ENCODE measurements at regions not wholly inside any gene's neighbourhood (a gene's known extent, or its start where the extent isn't known, plus 50 kb on each side); places are given as distances from the start of the nearest gene placed in this dataset.

GRCh38 chr7:156060925-156061324 is 248.7 kb upstream of the SHH start:
- Histone ChIP-seq H3K9ac (ENCODE audit: low read depth in 1 of 2, low read length in 2 of 2) (no peak overlapping the region), H3K4me1 (ENCODE audit: control insufficient read depth in 4 of 4, insufficient read depth in 4 of 4, low read length in 3 of 4) (no peaks in the 10 kb centered on the region), H3K27me3 (ENCODE audit: control insufficient read depth in 4 of 4, insufficient read depth in 4 of 4, low read length in 3 of 4) (no peaks in the 10 kb centered on the region), H3K27ac (ENCODE audit: low read depth in 1 of 2, low read length in 2 of 2) (no peak overlapping the region), H3K4me3 (ENCODE audit: low read depth in 1 of 3, low read length in 3 of 3) (no peak overlapping the region), H3K9me3 (ENCODE audit: control insufficient read depth in 4 of 4, low read length in 3 of 4) (no peaks in the 10 kb centered on the region), H3K36me3 (ENCODE audit: control insufficient read depth in 4 of 4, insufficient read depth in 3 of 4, low read depth in 1 of 4, low read length in 3 of 4) (no peaks in the 10 kb centered on the region)
- 84% methylated on average over 15 of the region's 15 CpGs for WGBS
- no peak for TF ChIP-seq FOXA2 (IDR thresholded peaks at IDR 0.05)
- no peak for TF ChIP-seq HNF4G (IDR thresholded peaks at IDR 0.05)
- TF ChIP-seq GABPA (IDR thresholded peaks at IDR 0.05 in 1 of 2, conservative IDR thresholded peaks at IDR 0.05 in 1 of 2), result no peak
- no peak for TF ChIP-seq NR2F2 (IDR thresholded peaks at IDR 0.05)
- no peak for TF ChIP-seq ATF3 (IDR thresholded peaks at IDR 0.05)
- TF ChIP-seq YY1 (IDR thresholded peaks at IDR 0.05), result no peak
- TF ChIP-seq CTCF (IDR thresholded peaks at IDR 0.05; ENCODE audit: low read depth, low read length, missing input control), result no peak
- no peak for TF ChIP-seq JUND (IDR thresholded peaks at IDR 0.05)
- TF ChIP-seq FOXA1 (IDR thresholded peaks at IDR 0.05), result no peak
- no peak for TF ChIP-seq RAD21 (IDR thresholded peaks at IDR 0.05)
- no peak for TF ChIP-seq SP1 (IDR thresholded peaks at IDR 0.05)
- no peak for TF ChIP-seq HNF4A (conservative IDR thresholded peaks at IDR 0.05)
- TF ChIP-seq ZBTB33 (IDR thresholded peaks at IDR 0.05), result no peak
- DNase-seq (ENCODE audit: low spot score), result no peak

GRCh38 chr7:156059369-156059768 is 247.1 kb upstream of the SHH start:
- Histone ChIP-seq H3K4me3 (ENCODE audit: low read depth in 1 of 3, low read length in 3 of 3) (no peak overlapping the region), H3K36me3 (ENCODE audit: control insufficient read depth in 4 of 4, insufficient read depth in 3 of 4, low read depth in 1 of 4, low read length in 3 of 4) (no peaks in the 10 kb centered on the region)
- DNase-seq (ENCODE audit: low spot score), result no peak

More at GRCh38 chr7:156059369-156059768, 247.1 kb upstream of the SHH start:
- Histone ChIP-seq H3K9ac (ENCODE audit: low read depth in 1 of 2, low read length in 2 of 2) (no peak overlapping the region), H3K27me3 (ENCODE audit: control insufficient read depth in 4 of 4, insufficient read depth in 4 of 4, low read length in 3 of 4) (no peaks in the 10 kb centered on the region), H3K27ac (ENCODE audit: low read depth in 1 of 2, low read length in 2 of 2) (no peak overlapping the region), H3K9me3 (ENCODE audit: control insufficient read depth in 4 of 4, low read length in 3 of 4) (no peaks in the 10 kb centered on the region), H3K4me1 (ENCODE audit: control insufficient read depth in 4 of 4, insufficient read depth in 4 of 4, low read length in 3 of 4) (no peaks in the 10 kb centered on the region)
- WGBS, result 86% methylated on average over 9 of the region's 9 CpGs
- TF ChIP-seq NR2F2 (IDR thresholded peaks at IDR 0.05) (no peak), ATF3 (IDR thresholded peaks at IDR 0.05) (no peak), FOXA1 (IDR thresholded peaks at IDR 0.05) (no peak), EGR1 (IDR thresholded peaks at IDR 0.05; ENCODE audit: low read depth in 2 of 2) (no peak), ZBTB33 (IDR thresholded peaks at IDR 0.05) (no peak), MAX (IDR thresholded peaks at IDR 0.05) (no peak)
